Iris pigment epithelial cell (primary cell): ENCODE measurements at regions not wholly inside any gene's neighbourhood (a gene's known extent, or its start where the extent isn't known, plus 50 kb on each side); places are given as distances from the start of the nearest gene placed in this dataset.
"Not testable (repeated sequence)": the region's sequence is repeated elsewhere in the genome, so short reads cannot be mapped to it uniquely, and the experiment has no call there.

ENCODE experiments used
- DNase-seq: peaks from one replicate; pipeline ENCODE4 v3.0.0-alpha.2; 2011; ENCODE audit warnings: low read depth

GRCh38 chr2:144936442-144936841 is 416.5 kb upstream of the ZEB2 start:
- DNase-seq, result no peak

GRCh38 chr2:144935736-144936135 is 415.8 kb upstream of the ZEB2 start:
- DNase-seq, result no peak

- no peak for DNase-seq
These were observed 415.3 kb upstream of the ZEB2 start for GRCh38 chr2:144935191-144935590.

GRCh38 chr2:144931960-144932359 is 412.0 kb upstream of the ZEB2 start:
- no peak for DNase-seq

- DNase-seq, result no peak
These were observed 411.6 kb upstream of the ZEB2 start for GRCh38 chr2:144931480-144931879.

GRCh38 chr2:144927429-144927828 is 407.5 kb upstream of the ZEB2 start:
- DNase-seq, result no peak

GRCh38 chr2:144925886-144926285 is 406.0 kb upstream of the ZEB2 start:
- no peak for DNase-seq

GRCh38 chr2:144924827-144925226 is 404.9 kb upstream of the ZEB2 start:
- no peak for DNase-seq

GRCh38 chr2:144922519-144922918 is 402.6 kb upstream of the ZEB2 start:
- DNase-seq, result no peak

- no peak for DNase-seq
These were observed 401.0 kb upstream of the ZEB2 start for GRCh38 chr2:144920755-144921530.

GRCh38 chr2:144914622-144915318 is 394.9 kb upstream of the ZEB2 start:
- DNase-seq, result no peak

GRCh38 chr2:144914113-144914512 is 394.2 kb upstream of the ZEB2 start:
- no peak for DNase-seq

- no peak for DNase-seq
These were observed 392.3 kb upstream of the ZEB2 start for GRCh38 chr2:144912206-144912605.

GRCh38 chr2:144905956-144906355 is 386.0 kb upstream of the ZEB2 start:
- DNase-seq, result no peak

- no peak for DNase-seq
These were observed 384.7 kb upstream of the ZEB2 start for GRCh38 chr2:144904612-144905011.

- DNase-seq, result not testable (repeated sequence)
These were observed 383.1 kb upstream of the ZEB2 start for GRCh38 chr2:144903045-144903444.

- DNase-seq, result not testable (repeated sequence)
These were observed 381.5 kb upstream of the ZEB2 start for GRCh38 chr2:144901386-144901785.

- no peak for DNase-seq
These were observed 376.4 kb upstream of the ZEB2 start for GRCh38 chr2:144896341-144896740.

GRCh38 chr2:144894612-144895599 is 375.0 kb upstream of the ZEB2 start:
- no peak for DNase-seq

- no peak for DNase-seq
These were observed 373.5 kb upstream of the ZEB2 start for GRCh38 chr2:144893464-144893863.

GRCh38 chr2:144890828-144891227 is 370.9 kb upstream of the ZEB2 start:
- peak; percentile 61 for DNase-seq

GRCh38 chr2:144889348-144889747 is 369.4 kb upstream of the ZEB2 start:
- DNase-seq, result no peak
